Ishikawa (cell line): ENCODE measurements at regions not wholly inside any gene's neighbourhood (a gene's known extent, or its start where the extent isn't known, plus 50 kb on each side); places are given as distances from the start of the nearest gene placed in this dataset.

Experiments used
- CEBPB ChIP-seq: IDR thresholded peaks from 2 replicates; pipeline ENCODE4 v1.6.1; 2012
- CREB1 ChIP-seq: IDR thresholded peaks from 2 replicates; pipeline ENCODE4 v1.6.1; 2012; ENCODE audit warnings: low read depth
- EGR1 ChIP-seq: IDR thresholded peaks from 2 replicates; pipeline ENCODE4 v1.6.1; 2012
- EP300 ChIP-seq: IDR thresholded peaks from 2 replicates; pipeline ENCODE4 v1.6.1; 2012; ENCODE audit warnings: borderline replicate concordance
- FOXM1 ChIP-seq: IDR thresholded peaks from 2 replicates; pipeline ENCODE4 v1.6.1; 2012; ENCODE audit warnings: low read depth, borderline replicate concordance
- NFIC ChIP-seq: IDR thresholded peaks from 2 replicates; pipeline ENCODE4 v1.6.1; 2012
- RAD21 ChIP-seq: IDR thresholded peaks from 2 replicates; pipeline ENCODE4 v1.6.1; 2012; ENCODE audit warnings: low read depth
- TAF1 ChIP-seq: IDR thresholded peaks from 2 replicates; pipeline ENCODE4 v1.6.1; 2012; ENCODE audit warnings: low read depth, mild to moderate bottlenecking
- TCF12 ChIP-seq: IDR thresholded peaks from 2 replicates; pipeline ENCODE4 v1.6.1; 2012; ENCODE audit warnings: low read depth
- TEAD4 ChIP-seq: IDR thresholded peaks from 2 replicates; pipeline ENCODE4 v1.6.1; 2012
- YY1 ChIP-seq: IDR thresholded peaks from 2 replicates; pipeline ENCODE4 v1.6.1; 2012; ENCODE audit warnings: low read depth
- ZBTB7A ChIP-seq: IDR thresholded peaks from 2 replicates; pipeline ENCODE4 v1.6.1; 2012; ENCODE audit warnings: low read depth
- TF ChIP-seq, protein P1 (sequence below): IDR thresholded peaks from 2 replicates; pipeline ENCODE4 v1.6.1; 2012; ENCODE audit warnings: low read depth, mild to moderate bottlenecking
- TF ChIP-seq, protein P2 (sequence below): IDR thresholded peaks from 2 replicates; pipeline ENCODE4 v1.6.1; 2012
- TF ChIP-seq, protein P3 (sequence below): IDR thresholded peaks from 2 replicates; pipeline ENCODE4 v1.6.1; 2012

DNA sequence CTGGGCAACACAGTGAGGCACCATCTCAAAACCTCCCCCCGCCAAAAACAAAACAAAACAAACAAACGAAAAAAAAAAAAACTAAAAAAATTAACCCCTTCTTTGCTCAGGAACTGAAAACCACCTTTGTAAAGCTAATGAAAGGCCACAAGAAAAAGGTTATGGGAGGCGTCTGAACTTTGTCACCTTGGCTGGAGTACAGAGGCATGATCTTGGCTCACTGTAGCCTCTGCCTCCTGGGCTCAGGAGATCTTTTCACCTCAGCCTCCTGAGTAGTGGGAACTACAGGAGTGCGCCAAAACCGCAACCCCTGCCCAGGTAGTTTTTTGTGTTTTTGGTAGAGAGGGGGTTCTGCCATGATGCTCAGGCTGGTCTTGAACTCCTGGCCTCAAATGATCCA is 337.9 kb downstream of the TBC1D32 start:
- TF ChIP-seq CREB1 (no peak), YY1 (no peak), NFIC (no peak), TEAD4 (no peak), TAF1 (no peak), RAD21 (no peak), ZBTB7A (no peak), EGR1 (no peak), CEBPB (no peak), EP300 (no peak), FOXM1 (no peak)
- TF ChIP-seq, protein P1, sequence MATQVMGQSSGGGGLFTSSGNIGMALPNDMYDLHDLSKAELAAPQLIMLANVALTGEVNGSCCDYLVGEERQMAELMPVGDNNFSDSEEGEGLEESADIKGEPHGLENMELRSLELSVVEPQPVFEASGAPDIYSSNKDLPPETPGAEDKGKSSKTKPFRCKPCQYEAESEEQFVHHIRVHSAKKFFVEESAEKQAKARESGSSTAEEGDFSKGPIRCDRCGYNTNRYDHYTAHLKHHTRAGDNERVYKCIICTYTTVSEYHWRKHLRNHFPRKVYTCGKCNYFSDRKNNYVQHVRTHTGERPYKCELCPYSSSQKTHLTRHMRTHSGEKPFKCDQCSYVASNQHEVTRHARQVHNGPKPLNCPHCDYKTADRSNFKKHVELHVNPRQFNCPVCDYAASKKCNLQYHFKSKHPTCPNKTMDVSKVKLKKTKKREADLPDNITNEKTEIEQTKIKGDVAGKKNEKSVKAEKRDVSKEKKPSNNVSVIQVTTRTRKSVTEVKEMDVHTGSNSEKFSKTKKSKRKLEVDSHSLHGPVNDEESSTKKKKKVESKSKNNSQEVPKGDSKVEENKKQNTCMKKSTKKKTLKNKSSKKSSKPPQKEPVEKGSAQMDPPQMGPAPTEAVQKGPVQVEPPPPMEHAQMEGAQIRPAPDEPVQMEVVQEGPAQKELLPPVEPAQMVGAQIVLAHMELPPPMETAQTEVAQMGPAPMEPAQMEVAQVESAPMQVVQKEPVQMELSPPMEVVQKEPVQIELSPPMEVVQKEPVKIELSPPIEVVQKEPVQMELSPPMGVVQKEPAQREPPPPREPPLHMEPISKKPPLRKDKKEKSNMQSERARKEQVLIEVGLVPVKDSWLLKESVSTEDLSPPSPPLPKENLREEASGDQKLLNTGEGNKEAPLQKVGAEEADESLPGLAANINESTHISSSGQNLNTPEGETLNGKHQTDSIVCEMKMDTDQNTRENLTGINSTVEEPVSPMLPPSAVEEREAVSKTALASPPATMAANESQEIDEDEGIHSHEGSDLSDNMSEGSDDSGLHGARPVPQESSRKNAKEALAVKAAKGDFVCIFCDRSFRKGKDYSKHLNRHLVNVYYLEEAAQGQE: no peak
- TF ChIP-seq, protein P2, sequence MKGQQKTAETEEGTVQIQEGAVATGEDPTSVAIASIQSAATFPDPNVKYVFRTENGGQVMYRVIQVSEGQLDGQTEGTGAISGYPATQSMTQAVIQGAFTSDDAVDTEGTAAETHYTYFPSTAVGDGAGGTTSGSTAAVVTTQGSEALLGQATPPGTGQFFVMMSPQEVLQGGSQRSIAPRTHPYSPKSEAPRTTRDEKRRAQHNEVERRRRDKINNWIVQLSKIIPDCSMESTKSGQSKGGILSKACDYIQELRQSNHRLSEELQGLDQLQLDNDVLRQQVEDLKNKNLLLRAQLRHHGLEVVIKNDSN: no peak
- TF ChIP-seq, protein P3, sequence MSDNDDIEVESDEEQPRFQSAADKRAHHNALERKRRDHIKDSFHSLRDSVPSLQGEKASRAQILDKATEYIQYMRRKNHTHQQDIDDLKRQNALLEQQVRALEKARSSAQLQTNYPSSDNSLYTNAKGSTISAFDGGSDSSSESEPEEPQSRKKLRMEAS: no peak

DNA sequence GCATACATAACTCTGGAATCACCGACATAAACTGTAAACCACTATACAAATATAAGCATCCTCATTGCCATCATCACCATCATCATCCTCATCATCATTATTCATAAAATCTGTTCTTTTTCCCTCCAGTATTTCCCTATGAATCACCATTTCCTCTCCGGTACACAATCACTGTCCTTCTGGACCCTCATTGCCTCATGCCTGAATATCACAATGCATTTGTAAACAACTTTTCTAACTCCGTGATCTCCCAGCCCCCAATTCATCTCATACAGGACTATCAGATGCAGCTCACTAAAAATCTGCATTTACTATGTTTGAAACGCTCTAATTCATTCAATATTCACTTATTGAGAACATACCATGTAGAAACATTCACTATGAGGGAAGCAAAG is 339.7 kb downstream of the TBC1D32 start:
- TF ChIP-seq EP300 (no peak), TCF12 (no peak), YY1 (no peak), TAF1 (no peak), NFIC (no peak), EGR1 (no peak), CEBPB (no peak), TEAD4 (no peak), CREB1 (no peak)
- TF ChIP-seq, protein P1: no peak
- TF ChIP-seq, protein P3: no peak

DNA sequence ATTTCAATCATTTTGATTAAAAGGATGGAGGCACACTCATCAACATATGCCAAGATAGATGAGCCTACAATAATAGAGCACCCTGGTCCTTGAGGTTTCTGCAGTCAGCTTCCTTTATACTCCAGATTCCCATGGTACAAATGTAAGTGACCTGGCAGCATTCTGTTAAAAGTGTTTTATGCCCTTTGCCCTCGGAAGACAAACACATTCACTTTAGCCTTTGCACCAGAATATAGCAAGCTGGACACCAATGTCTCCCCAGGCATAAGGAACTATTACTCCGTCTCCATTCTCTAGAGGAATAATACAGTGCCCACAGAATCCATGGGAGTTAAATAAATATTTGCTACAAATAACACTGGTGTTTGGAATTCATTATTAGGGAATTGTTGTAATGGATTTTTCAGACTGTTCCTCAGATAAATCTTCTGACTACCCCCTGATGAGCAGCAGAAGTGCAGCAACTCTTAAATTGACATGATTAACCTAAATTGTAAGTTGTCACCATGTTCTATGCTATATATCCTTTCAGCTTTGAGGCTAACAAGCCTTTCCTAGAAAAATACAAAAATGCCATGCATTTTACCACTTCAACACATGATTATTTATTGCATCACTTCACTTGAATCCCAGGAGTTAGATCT is 340.2 kb downstream of the TBC1D32 start:
- TF ChIP-seq FOXM1 (no peak), NFIC (no peak), ZBTB7A (no peak), EGR1 (no peak), TAF1 (no peak)
- TF ChIP-seq, protein P3: no peak
- TF ChIP-seq, protein P2: no peak
- TF ChIP-seq, protein P1: no peak

DNA sequence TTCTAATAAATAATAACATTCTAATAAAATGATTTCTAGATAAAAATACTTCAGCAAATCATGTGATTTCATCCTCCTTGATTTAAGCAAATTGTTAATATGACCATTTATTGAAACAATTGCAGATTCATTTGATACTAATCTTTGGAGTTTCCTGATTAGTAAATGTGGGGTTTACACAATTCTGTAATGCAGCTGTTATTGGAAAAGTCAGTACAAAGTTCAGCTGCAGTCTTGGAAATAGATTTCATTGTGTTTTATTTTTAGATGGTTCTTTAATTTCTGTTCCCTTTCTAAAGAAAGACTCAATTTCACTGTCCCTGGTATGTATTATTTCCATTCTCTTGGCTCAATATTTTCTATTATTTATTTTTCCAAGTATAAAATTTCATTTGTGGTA is 342.0 kb downstream of the TBC1D32 start:
- TF ChIP-seq, protein P2: no peak
- TF ChIP-seq TEAD4 (no peak), EGR1 (no peak), YY1 (no peak), ZBTB7A (no peak), EP300 (no peak), NFIC (no peak), CREB1 (no peak)
- TF ChIP-seq, protein P3: no peak
- TF ChIP-seq, protein P1: no peak
